ENCODE measurements at regions not wholly inside any gene's neighbourhood (a gene's known extent, or its start where the extent isn't known, plus 50 kb on each side); places are given as distances from the start of the nearest gene placed in this dataset.

GRCh38 chr13:21902709-21903098 lies 231.8 kb downstream of the FGF9 start:
- intact Hi-C loops (cut with micrococcal nuclease) = no loop called here
- Histone ChIP-seq H4K20me1 (ENCODE audit: insufficient read depth) (no peaks in the 10 kb centered on the region), H2AFZ (ENCODE audit: low read depth, low read length, poor library complexity, severe bottlenecking) (no peak overlapping the region), H3K4me3 (replicated peaks in 1 of 2; ENCODE audit: low read depth in 1 of 2, low read length in 2 of 2) (no peak overlapping the region), H3K79me2 (ENCODE audit: insufficient read depth, low read length) (no peaks in the 10 kb centered on the region), H3K27me3 (ENCODE audit: insufficient read depth, low read length) (no peaks in the 10 kb centered on the region), H3K9ac (ENCODE audit: low read length) (no peak overlapping the region), H3K36me3 (ENCODE audit: control insufficient read depth in 1 of 2, insufficient read depth in 2 of 2, low read length in 2 of 2) (no peaks in the 10 kb centered on the region), H3K9me3 (ENCODE audit: control insufficient read depth in 1 of 2, insufficient read depth in 1 of 2, low read depth in 1 of 2, low read length in 2 of 2) (no peaks in the 10 kb centered on the region), H3K27ac (ENCODE audit: low read depth, low read length) (no peak overlapping the region), H3K4me2 (ENCODE audit: low read length) (no peak overlapping the region), H3K9me2 (ENCODE audit: insufficient read depth) (no peaks in the 10 kb centered on the region), H3K4me1 (ENCODE audit: control insufficient read depth in 1 of 2, insufficient read depth in 2 of 2, low read length in 2 of 2) (no peaks in the 10 kb centered on the region)
- ATAC-seq (no peak), DNase-seq (ENCODE audit: low read depth, low spot score) (no peak)
- BruUV-seq (replicated peaks) = no TSS peak
- ChIA-PET POLR2A (no interaction called here), CTCF (interaction anchor here (0.7 kb wide), 1 partner anchor 11 kb away, joined by 3 read pairs; no protein-coding TSS in a partner anchor), RAD21 (ENCODE audit: low non-redundant PET in 1 of 2, low total read pairs in 2 of 2, uncharacterized antibody in 2 of 2, unreplicated experiment in 2 of 2) (no interaction called here)
- TF ChIP-seq ZFX (IDR thresholded peaks at IDR 0.05) (no peak), TCF7L2 (IDR thresholded peaks at IDR 0.05; ENCODE audit: borderline replicate concordance, extremely low read depth, insufficient read depth, insufficient read length) (no peak), SIN3A (IDR thresholded peaks at IDR 0.05; ENCODE audit: low read depth) (no peak), MAX (IDR thresholded peaks at IDR 0.05) (no peak), CBX3 (IDR thresholded peaks at IDR 0.05; ENCODE audit: low read depth) (no peak), RAD21 (IDR thresholded peaks at IDR 0.05; ENCODE audit: low read depth) (no peak), EZH2 (IDR thresholded peaks at IDR 0.05) (no peak), ELF1 (IDR thresholded peaks at IDR 0.05; ENCODE audit: borderline replicate concordance, low read depth) (no peak), YY1 (IDR thresholded peaks at IDR 0.05; ENCODE audit: extremely low read depth, insufficient replicate concordance, low read depth, low read length) (no peak), POLR2A (IDR thresholded peaks at IDR 0.05; ENCODE audit: borderline replicate concordance, extremely low read depth, insufficient read depth, insufficient read length) (no peak)
- TF ChIP-seq, protein P1, sequence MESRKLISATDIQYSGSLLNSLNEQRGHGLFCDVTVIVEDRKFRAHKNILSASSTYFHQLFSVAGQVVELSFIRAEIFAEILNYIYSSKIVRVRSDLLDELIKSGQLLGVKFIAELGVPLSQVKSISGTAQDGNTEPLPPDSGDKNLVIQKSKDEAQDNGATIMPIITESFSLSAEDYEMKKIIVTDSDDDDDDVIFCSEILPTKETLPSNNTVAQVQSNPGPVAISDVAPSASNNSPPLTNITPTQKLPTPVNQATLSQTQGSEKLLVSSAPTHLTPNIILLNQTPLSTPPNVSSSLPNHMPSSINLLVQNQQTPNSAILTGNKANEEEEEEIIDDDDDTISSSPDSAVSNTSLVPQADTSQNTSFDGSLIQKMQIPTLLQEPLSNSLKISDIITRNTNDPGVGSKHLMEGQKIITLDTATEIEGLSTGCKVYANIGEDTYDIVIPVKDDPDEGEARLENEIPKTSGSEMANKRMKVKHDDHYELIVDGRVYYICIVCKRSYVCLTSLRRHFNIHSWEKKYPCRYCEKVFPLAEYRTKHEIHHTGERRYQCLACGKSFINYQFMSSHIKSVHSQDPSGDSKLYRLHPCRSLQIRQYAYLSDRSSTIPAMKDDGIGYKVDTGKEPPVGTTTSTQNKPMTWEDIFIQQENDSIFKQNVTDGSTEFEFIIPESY (IDR thresholded peaks at IDR 0.05; ENCODE audit: extremely low read depth, insufficient replicate concordance, low read length) = no peak

Measured in HCT116 (cell line).